Naive B cell (primary cell): ENCODE measurements at regions not wholly inside any gene's neighbourhood (a gene's known extent, or its start where the extent isn't known, plus 50 kb on each side); places are given as distances from the start of the nearest gene placed in this dataset.
A peak's percentile ranks its signal among the peaks of the same experiment; 100 is the strongest.

ENCODE experiments used
- ATAC-seq, 2 donors: fragments of 150-1000 bp; cut with Tn5 transposase; 2 replicates each; pipeline ENCODE4 v1.10.0; 2021; ENCODE audit warnings: low read depth in 2 of 2, mild to moderate bottlenecking in 2 of 2, moderate library complexity in 2 of 2
- DNase-seq: peaks from one replicate; pipeline ENCODE4 v3.0.0; 2022
- H3K27ac Mint-ChIP-seq, 6 donors: one replicate each; pipeline ENCODE4 v1.8.0; 2020 to 2022; ENCODE audit warnings: mild to moderate bottlenecking in 6 of 6, mixed read lengths in 6 of 6, moderate library complexity in 5 of 6, inconsistent platforms in 2 of 6
- H3K27me3 Mint-ChIP-seq, 3 donors: one replicate each; pipeline ENCODE4 v1.8.0; 2021 to 2022; ENCODE audit warnings: mixed read lengths in 3 of 3, mild to moderate bottlenecking in 1 of 3
- H3K36me3 Mint-ChIP-seq, 2 donors: one replicate each; pipeline ENCODE4 v1.8.0; 2020 to 2022; ENCODE audit warnings: mixed read lengths in 2 of 2, inconsistent platforms in 1 of 2, mild to moderate bottlenecking in 1 of 2
- H3K4me1 Mint-ChIP-seq, 3 donors: one replicate each; pipeline ENCODE4 v1.8.0; 2020 to 2022; ENCODE audit warnings: mixed read lengths in 3 of 3, inconsistent platforms in 1 of 3, mild to moderate bottlenecking in 1 of 3, moderate library complexity in 1 of 3
- H3K4me3 Mint-ChIP-seq, 8 donors: one replicate each; pipeline ENCODE4 v1.8.0; 2020 to 2022; ENCODE audit warnings: mild to moderate bottlenecking in 8 of 8, mixed read lengths in 8 of 8, moderate library complexity in 8 of 8, inconsistent platforms in 2 of 8
- H3K9me3 Mint-ChIP-seq, 7 donors: one replicate each; pipeline ENCODE4 v1.8.0; 2020 to 2022; ENCODE audit warnings: mixed read lengths in 7 of 7, mild to moderate bottlenecking in 5 of 7, inconsistent platforms in 2 of 7, moderate library complexity in 1 of 7

DNA sequence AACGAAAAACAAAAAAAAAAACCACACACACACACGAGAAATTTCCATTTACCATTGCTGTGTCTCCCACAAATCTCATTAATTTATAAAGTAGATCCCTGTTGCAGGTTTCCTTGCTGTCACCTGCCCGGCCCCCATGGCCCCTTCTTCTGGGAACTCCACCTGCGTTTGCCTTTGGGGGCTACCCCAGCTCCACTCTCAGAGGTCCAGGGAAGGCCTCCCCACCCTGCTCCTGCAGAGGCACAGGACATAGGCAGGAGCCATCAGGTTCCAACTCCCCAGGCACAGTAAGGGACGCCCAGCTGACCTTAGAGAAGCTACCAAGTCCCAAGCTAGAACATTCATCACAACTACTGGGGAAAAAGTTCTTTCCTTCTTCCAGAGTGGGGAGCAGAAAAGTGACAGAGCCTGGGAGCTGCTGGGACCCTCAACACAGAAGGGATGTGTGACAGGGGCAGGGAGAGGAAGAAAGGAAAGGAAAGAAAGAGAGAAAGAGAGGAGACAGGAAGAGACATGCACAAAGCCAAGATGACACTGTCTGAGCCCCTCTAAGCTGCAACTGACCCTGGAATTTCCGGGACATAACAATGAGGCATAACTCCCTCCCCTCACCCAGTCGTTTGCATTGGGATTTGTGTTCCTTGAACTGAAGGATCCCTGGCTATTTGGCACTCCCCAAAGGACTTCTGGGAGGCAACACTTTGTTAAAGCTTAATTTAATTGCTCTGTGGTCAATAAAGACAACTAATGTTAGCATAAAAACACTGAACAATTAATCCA, 175.7 kb downstream of the SHANK2 start:
- Mint-ChIP-seq H3K4me3 (no peak overlapping the region), H3K36me3 (no peaks in the 10 kb centered on the region), H3K4me1 (peaks cover 0 to 4% (median 0%) of the 10 kb centered on the region in 3 donors)

GRCh38 chr11:71075871-71076420, 176.4 kb downstream of the SHANK2 start:
- DNase-seq (no peak), ATAC-seq (no peak)
- peaks cover 12 to 23% (median 21%) of the 10 kb centered on the region in 3 donors for H3K27me3 Mint-ChIP-seq
- no peaks in the 10 kb centered on the region for H3K36me3 Mint-ChIP-seq
- peaks cover 0 to 18% (median 0%) of the 10 kb centered on the region in 7 donors for H3K9me3 Mint-ChIP-seq
- H3K4me3 Mint-ChIP-seq = no peak overlapping the region
- peaks cover 0 to 4% (median 0%) of the 10 kb centered on the region in 3 donors for H3K4me1 Mint-ChIP-seq
- H3K27ac Mint-ChIP-seq = peak overlapping the region in 1 of 6 donors; percentile 26

More for the DNA sequence above, 175.7 kb downstream of the SHANK2 start:
- DNase-seq (no peak), ATAC-seq (no peak)
- Mint-ChIP-seq H3K9me3 (peaks cover 0 to 18% (median 0%) of the 10 kb centered on the region in 7 donors), H3K27me3 (peaks cover 12 to 25% (median 21%) of the 10 kb centered on the region in 3 donors), H3K27ac (no peak overlapping the region)

DNA sequence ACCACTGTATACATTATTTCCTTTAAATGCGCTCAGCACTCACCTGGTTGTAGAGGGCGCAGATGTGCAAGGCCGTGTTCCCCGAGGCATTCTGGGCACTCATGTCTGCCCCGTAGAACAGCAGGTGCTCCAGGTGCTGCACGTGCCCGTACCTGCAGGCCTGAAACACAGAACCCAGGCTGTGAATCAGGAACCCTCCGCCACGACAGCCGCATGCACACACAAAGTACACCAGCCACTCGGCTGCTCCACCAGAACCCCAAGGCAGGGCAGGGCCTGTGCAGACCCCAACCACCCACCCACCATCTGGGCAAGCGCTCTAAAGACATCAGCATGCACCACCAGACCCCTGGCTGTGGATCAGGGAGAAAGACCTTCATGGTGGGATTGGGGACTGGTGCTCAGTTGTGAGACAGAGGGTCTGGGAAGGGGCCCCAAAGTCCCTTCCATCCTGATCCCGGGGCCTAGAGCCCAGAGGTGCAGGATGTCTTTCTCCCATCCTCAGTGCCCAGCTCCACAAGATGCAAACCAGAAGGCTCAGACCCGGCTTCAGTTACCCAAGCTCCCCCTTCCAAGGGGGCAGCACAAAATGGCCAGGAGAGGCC, 177.2 kb downstream of the SHANK2 start:
- H3K4me1 Mint-ChIP-seq = peaks cover 0 to 2% (median 0%) of the 10 kb centered on the region in 3 donors
- no peaks in the 10 kb centered on the region for H3K36me3 Mint-ChIP-seq
- no peak overlapping the region for H3K4me3 Mint-ChIP-seq
- no peak for ATAC-seq
- H3K27ac Mint-ChIP-seq = no peak overlapping the region
- H3K9me3 Mint-ChIP-seq = peaks cover 0 to 18% (median 0%) of the 10 kb centered on the region in 7 donors
- DNase-seq = no peak
- H3K27me3 Mint-ChIP-seq = peaks cover 10 to 18% (median 15%) of the 10 kb centered on the region in 3 donors

DNA sequence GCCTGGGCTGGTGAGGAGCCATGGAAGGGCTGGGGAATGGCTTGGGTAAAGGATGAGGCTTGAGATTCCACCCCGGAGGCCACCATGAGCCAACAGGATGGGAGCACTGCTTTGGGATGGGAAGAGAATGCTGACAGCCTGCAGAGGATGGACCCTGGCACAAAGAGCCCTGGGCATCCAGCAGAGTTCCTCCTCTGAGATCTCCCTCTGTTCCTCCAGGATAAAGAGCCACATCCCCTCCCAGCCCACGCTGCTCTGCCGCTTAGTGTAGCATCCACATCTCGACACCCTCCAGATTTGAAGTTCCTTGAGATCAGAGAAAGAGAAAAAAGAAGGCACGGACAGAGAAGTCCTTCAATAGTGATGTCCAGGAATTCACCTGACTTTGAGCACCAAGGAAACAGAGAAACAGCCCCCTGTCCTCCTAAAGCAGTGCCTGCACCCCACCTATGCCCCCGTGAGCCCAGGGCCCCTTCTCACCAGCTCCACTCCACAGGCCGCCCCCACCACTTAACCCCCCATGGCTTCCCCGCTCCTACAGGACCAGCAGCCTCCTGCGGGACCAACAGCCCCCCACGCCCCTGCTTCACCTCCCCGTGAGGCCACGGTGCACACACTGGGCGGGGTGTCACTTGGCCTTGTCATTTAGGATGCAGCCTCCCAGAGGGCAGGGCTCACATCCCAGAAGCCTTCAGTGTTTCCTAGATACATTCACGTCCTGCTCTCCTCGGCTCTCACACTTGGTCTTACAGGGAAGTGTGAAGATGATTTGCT, 180.5 kb downstream of the SHANK2 start:
- Mint-ChIP-seq H3K9me3 (peaks cover 0 to 3% (median 0%) of the 10 kb centered on the region in 7 donors), H3K36me3 (no peaks in the 10 kb centered on the region), H3K27me3 (peaks cover 0 to 12% (median 11%) of the 10 kb centered on the region in 3 donors), H3K4me1 (no peaks in the 10 kb centered on the region), H3K4me3 (no peak overlapping the region), H3K27ac (peak overlapping the region in 1 of 6 donors; percentile 5)
- ATAC-seq (no peak), DNase-seq (no peak)

- H3K27ac Mint-ChIP-seq = no peak overlapping the region
- no peaks in the 10 kb centered on the region for H3K4me1 Mint-ChIP-seq
- H3K4me3 Mint-ChIP-seq = no peak overlapping the region
- no peak for ATAC-seq
- H3K9me3 Mint-ChIP-seq = peaks cover 0 to 2% (median 0%) of the 10 kb centered on the region in 7 donors
- H3K27me3 Mint-ChIP-seq = peaks cover 0 to under 1% (median under 1%) of the 10 kb centered on the region in 3 donors
- no peaks in the 10 kb centered on the region for H3K36me3 Mint-ChIP-seq
- DNase-seq = no peak
Observed at GRCh38 chr11:71070490-71071453, 181.6 kb downstream of the SHANK2 start.

DNA sequence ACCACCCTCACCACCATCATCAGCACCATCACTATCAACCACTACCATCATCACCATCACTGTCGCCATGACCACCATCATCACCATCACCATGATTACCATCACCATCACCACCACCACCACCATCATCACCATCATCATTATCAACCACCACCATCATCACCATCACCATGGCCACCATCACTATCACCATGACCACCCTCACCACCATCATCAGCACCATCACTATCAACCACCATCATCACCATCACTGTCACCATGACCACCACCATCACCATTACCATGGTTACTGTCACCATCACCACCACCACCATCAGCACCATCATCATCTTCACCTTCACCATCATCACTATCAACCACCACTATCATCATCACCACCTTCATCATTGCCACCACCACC, 183.4 kb downstream of the SHANK2 start:
- Mint-ChIP-seq H3K27ac (no peak overlapping the region), H3K27me3 (peaks cover 2 to 18% (median 17%) of the 10 kb centered on the region in 3 donors), H3K9me3 (peaks cover 0 to 2% (median 0%) of the 10 kb centered on the region in 7 donors), H3K36me3 (peaks cover 0 to 8% of the 10 kb centered on the region in 2 donors), H3K4me3 (no peak overlapping the region), H3K4me1 (peaks cover 0 to 8% (median 0%) of the 10 kb centered on the region in 3 donors)
- no peak for ATAC-seq
- no peak for DNase-seq

DNA sequence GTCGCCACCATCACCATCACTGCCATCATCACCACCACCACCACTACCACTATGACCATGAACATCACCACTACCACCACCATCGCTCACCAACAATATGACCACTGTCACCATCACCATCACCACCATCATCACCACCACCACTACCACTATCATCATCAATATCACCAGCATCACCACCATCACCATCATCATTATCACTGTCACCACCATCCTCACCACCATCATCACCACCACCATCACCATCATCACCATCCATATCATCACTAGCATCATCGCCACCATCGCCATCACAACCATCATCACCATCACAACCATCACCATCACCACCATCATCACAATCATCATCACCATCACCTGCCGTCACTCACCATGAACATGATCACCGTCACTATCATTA, 184.6 kb downstream of the SHANK2 start:
- Mint-ChIP-seq H3K9me3 (peaks cover 0 to 2% (median 0%) of the 10 kb centered on the region in 7 donors), H3K4me3 (no peak overlapping the region), H3K27ac (no peak overlapping the region)

GRCh38 chr11:71066311-71066710, 186.1 kb downstream of the SHANK2 start:
- H3K27ac Mint-ChIP-seq = no peak overlapping the region
- peaks cover 12 to 35% (median 28%) of the 10 kb centered on the region in 3 donors for H3K27me3 Mint-ChIP-seq
- no peak overlapping the region for H3K4me3 Mint-ChIP-seq
- ATAC-seq (no peak), DNase-seq (no peak)
- H3K9me3 Mint-ChIP-seq = peaks cover 0 to 2% (median 0%) of the 10 kb centered on the region in 7 donors
- peaks cover 0 to 8% (median 0%) of the 10 kb centered on the region in 3 donors for H3K4me1 Mint-ChIP-seq
- H3K36me3 Mint-ChIP-seq = peaks cover 0 to 8% of the 10 kb centered on the region in 2 donors

More for the DNA sequence above, 184.6 kb downstream of the SHANK2 start:
- ATAC-seq = no peak
- no peak for DNase-seq
- peaks cover 12 to 28% (median 26%) of the 10 kb centered on the region in 3 donors for H3K27me3 Mint-ChIP-seq
- H3K36me3 Mint-ChIP-seq = peaks cover 0 to 8% of the 10 kb centered on the region in 2 donors
- H3K4me1 Mint-ChIP-seq = peaks cover 0 to 8% (median 0%) of the 10 kb centered on the region in 3 donors

DNA sequence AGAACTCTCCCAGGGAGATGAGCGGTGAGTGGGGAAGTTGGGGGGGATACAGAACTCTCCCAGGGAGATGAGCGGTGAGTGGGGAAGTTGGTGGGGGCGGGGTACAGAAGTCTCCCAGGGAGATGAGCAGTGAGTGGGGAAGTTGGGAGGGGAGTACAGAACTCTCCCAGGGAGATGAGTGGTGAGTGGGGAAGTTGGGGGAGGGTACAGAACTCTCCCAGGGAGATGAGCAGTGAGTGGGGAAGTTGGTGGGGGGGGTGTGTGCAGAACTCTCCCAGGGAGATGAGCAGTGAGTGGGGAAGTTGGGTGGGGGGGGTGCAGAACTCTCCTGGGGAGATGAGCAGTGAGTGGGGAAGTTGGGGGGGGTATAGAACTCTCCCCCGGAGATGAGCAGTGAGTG, 186.5 kb downstream of the SHANK2 start:
- H3K27ac Mint-ChIP-seq = no peak overlapping the region
- DNase-seq (no peak), ATAC-seq (no peak)
- peaks cover 0 to 8% (median 0%) of the 10 kb centered on the region in 3 donors for H3K4me1 Mint-ChIP-seq
- peaks cover 0 to 8% of the 10 kb centered on the region in 2 donors for H3K36me3 Mint-ChIP-seq
- peaks cover 12 to 35% (median 28%) of the 10 kb centered on the region in 3 donors for H3K27me3 Mint-ChIP-seq
- H3K4me3 Mint-ChIP-seq = no peak overlapping the region
- peaks cover 0 to 2% (median 0%) of the 10 kb centered on the region in 7 donors for H3K9me3 Mint-ChIP-seq

- Mint-ChIP-seq H3K4me1 (peaks cover 0 to 8% (median 0%) of the 10 kb centered on the region in 3 donors), H3K4me3 (no peak overlapping the region), H3K9me3 (peaks cover 0 to 2% (median 0%) of the 10 kb centered on the region in 7 donors), H3K36me3 (peaks cover 0 to 8% of the 10 kb centered on the region in 2 donors), H3K27ac (no peak overlapping the region), H3K27me3 (peaks cover 16 to 35% (median 28%) of the 10 kb centered on the region in 3 donors)
- DNase-seq = no peak
- no peak for ATAC-seq
Observed at GRCh38 chr11:71064702-71065515, 187.5 kb downstream of the SHANK2 start.

DNA sequence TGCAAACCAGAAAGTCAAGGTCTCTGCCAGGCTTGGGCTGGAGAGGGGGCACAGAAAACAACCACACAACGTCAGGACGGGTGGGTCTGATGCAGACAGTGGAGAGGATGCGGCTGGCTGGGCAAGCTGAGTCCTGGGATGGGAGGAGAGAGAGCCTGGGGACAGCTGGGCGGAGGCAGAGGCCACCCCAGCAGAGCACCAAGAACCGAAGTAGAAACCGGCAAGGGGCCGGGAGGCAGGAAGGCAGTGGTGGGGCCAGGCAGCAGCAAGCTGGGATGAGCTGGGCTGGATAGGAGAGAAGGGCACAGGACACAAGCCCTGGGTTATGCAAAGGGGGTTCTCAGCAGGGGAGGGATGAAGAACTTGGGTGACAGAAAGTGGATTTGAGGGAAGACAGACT, 188.2 kb downstream of the SHANK2 start:
- H3K9me3 Mint-ChIP-seq = no peaks in the 10 kb centered on the region
- H3K27me3 Mint-ChIP-seq = peaks cover 19 to 38% (median 32%) of the 10 kb centered on the region in 3 donors
- H3K4me3 Mint-ChIP-seq = peak overlapping the region in 2 of 8 donors; percentile 51 to 63
- peak overlapping the region in 1 of 6 donors; percentile 56 for H3K27ac Mint-ChIP-seq
- DNase-seq = no peak
- ATAC-seq = no peak
- H3K36me3 Mint-ChIP-seq = peaks cover 0 to 8% of the 10 kb centered on the region in 2 donors
- peaks cover 0 to 8% (median 0%) of the 10 kb centered on the region in 3 donors for H3K4me1 Mint-ChIP-seq
